Neural cell (in vitro differentiated cells): ENCODE measurements at regions not wholly inside any gene's neighbourhood (a gene's known extent, or its start where the extent isn't known, plus 50 kb on each side); places are given as distances from the start of the nearest gene placed in this dataset.
"Not testable (repeated sequence)": the region's sequence is repeated elsewhere in the genome, so short reads cannot be mapped to it uniquely, and the experiment has no call there.

Experiments
- H2AFZ ChIP-seq: fragments of 200-600, 300-800 bp; sonication (generic), shearing (Covaris generic); 2 replicates; pipeline ENCODE4 v1.6.0; 2014; ENCODE audit warnings: low read depth, mild to moderate bottlenecking, antibody characterized with exemption, low read length, moderate library complexity
- H3F3A ChIP-seq: fragments of 200-600 bp; shearing (Covaris generic); 2 replicates; pipeline ENCODE4 v1.6.1; 2016; ENCODE audit warnings: mild to moderate bottlenecking, moderate library complexity, mixed read lengths, antibody characterized with exemption, low read length; ENCODE audit not compliant: insufficient read depth, poor library complexity, severe bottlenecking
- H3K27ac ChIP-seq: fragments of 200-600, 300-800 bp; sonication (generic), shearing (Covaris generic); 2 replicates; pipeline ENCODE4 v1.5.1; 2014; ENCODE audit warnings: mild to moderate bottlenecking, low read length, moderate library complexity
- H3K27me3 ChIP-seq: fragments of 300-800, 200-600 bp; sonication (generic), shearing (Covaris generic); 2 replicates; pipeline ENCODE4 v1.6.0; 2014; ENCODE audit warnings: mild to moderate bottlenecking, low read depth, low read length, moderate library complexity; ENCODE audit not compliant: insufficient read depth
- H3K36me3 ChIP-seq: fragments of 300-800, 200-600 bp; sonication (generic), shearing (Covaris generic); 2 replicates; pipeline ENCODE4 v1.5.1; 2014; ENCODE audit warnings: mild to moderate bottlenecking, antibody characterized with exemption, low read length, moderate library complexity; ENCODE audit not compliant: insufficient read depth
- H3K4me2 ChIP-seq: fragments of 300-800, 200-600 bp; sonication (generic), shearing (Covaris generic); 2 replicates; pipeline ENCODE4 v1.6.0; 2014; ENCODE audit warnings: mild to moderate bottlenecking, low read length
- H3K4me3 ChIP-seq: fragments of 300-800, 200-600 bp; sonication (generic), shearing (Covaris generic); 2 replicates; pipeline ENCODE4 v1.5.1; 2014; ENCODE audit warnings: mild to moderate bottlenecking, low read length, moderate library complexity
- H3K79me2 ChIP-seq: fragments of 200-600 bp; shearing (Covaris generic); replicated peaks from 2 replicates; pipeline ENCODE4 v1.6.0; 2014; ENCODE audit warnings: mild to moderate bottlenecking, low read length, moderate library complexity; ENCODE audit not compliant: insufficient read depth
- H3K9ac ChIP-seq: fragments of 300-800, 200-600 bp; sonication (generic), shearing (Covaris generic); 2 replicates; pipeline ENCODE4 v1.6.1; 2016; ENCODE audit warnings: mild to moderate bottlenecking, low read length, mixed read lengths
- H3K9me2 ChIP-seq: fragments of 200-600 bp; shearing (Covaris generic); 2 replicates; pipeline ENCODE4 v1.6.1; 2016; ENCODE audit warnings: mild to moderate bottlenecking, low read length, mixed read lengths; ENCODE audit not compliant: insufficient read depth
- H3K9me3 ChIP-seq: fragments of 200-600, 300-800 bp; sonication (generic), shearing (Covaris generic); 2 replicates; pipeline ENCODE4 v1.6.1; 2016; ENCODE audit warnings: mild to moderate bottlenecking, mixed run types, low read length, moderate library complexity, mixed read lengths
- H4K20me1 ChIP-seq: fragments of 200-600 bp; shearing (Covaris generic); 2 replicates; pipeline ENCODE4 v1.6.1; 2016; ENCODE audit warnings: mild to moderate bottlenecking, mixed run types; ENCODE audit not compliant: insufficient read depth
- EP300 ChIP-seq: fragments of 450-650 bp; conservative IDR thresholded peaks from 2 replicates; pipeline ENCODE4 v1.6.1; 2014; ENCODE audit warnings: antibody characterized with exemption, mild to moderate bottlenecking, moderate library complexity; ENCODE audit not compliant: poor library complexity, severe bottlenecking
- EZH2 ChIP-seq: fragments of 200-600, 300-800 bp; shearing (Covaris generic), sonication (generic); IDR thresholded peaks from 2 replicates; pipeline ENCODE4 v1.6.1; 2014; ENCODE audit warnings: antibody characterized with exemption, low read length, borderline replicate concordance, mild to moderate bottlenecking; ENCODE audit not compliant: insufficient read depth, poor library complexity, severe bottlenecking
- MXI1 ChIP-seq: fragments of 450-650 bp; conservative IDR thresholded peaks from 2 replicates; pipeline ENCODE4 v1.6.1; 2014; ENCODE audit warnings: antibody characterized with exemption, mild to moderate bottlenecking; ENCODE audit not compliant: poor library complexity, severe bottlenecking
- POLR2AphosphoS5 ChIP-seq: IDR thresholded peaks from 2 replicates; pipeline ENCODE4 v1.6.1; 2012
- RAD21 ChIP-seq: fragments of 450-650 bp; conservative IDR thresholded peaks from 2 replicates; pipeline ENCODE4 v1.6.1; 2014; ENCODE audit warnings: antibody characterized with exemption, mild to moderate bottlenecking, moderate library complexity
- SMC3 ChIP-seq: fragments of 450-650 bp; conservative IDR thresholded peaks from 2 replicates; pipeline ENCODE4 v1.6.1; 2014; ENCODE audit warnings: antibody characterized with exemption, mild to moderate bottlenecking, moderate library complexity; ENCODE audit not compliant: poor library complexity
- TAF1 ChIP-seq: IDR thresholded peaks from 2 replicates; pipeline ENCODE4 v1.6.1; 2012; ENCODE audit warnings: low read depth
- TF ChIP-seq, protein P1 (sequence below): fragments of 450-650 bp; IDR thresholded peaks from 2 replicates; pipeline ENCODE4 v1.5.1; 2014; ENCODE audit warnings: antibody characterized with exemption, mild to moderate bottlenecking, moderate library complexity; ENCODE audit not compliant: poor library complexity, severe bottlenecking
- TF ChIP-seq, protein P2 (sequence below): IDR thresholded peaks from 2 replicates; pipeline ENCODE4 v1.6.1; 2012; ENCODE audit warnings: borderline replicate concordance

DNA sequence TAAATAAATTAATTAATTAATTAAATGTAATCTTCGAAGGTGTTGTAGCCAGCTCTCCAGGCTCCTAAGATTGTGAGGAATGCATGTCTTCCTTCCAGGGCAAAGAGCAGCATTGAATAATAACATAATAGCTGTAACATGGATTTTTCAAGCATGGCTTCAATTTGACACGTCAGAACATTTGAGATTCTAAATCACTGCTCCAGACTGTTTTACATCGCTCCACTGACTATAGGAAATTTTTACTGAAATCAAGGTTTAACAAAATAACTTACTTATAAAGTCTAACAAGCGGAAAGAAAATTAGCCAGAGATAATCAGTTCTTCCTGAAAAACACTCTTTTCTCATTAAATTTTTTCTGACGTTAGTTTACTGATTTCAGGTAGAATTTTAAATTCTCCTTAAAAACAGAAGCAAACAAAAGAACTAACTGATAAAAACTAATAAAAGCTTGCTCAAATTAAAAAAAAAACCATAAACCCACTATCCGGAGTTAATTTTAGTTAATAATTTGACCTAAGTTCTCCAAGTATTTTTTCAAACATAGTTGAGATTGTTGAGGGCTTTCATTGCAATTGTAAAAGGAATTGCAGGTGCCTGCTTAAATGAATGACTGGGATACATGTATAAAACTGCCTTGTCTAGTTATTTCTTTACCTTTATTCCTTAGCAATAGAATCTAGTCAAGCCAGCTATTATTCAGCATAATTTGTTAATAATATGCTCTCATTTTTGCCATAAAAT is 51.2 kb upstream of the SGCE start:
- no peak overlapping the region for H3K27ac ChIP-seq
- H3K9me3 ChIP-seq: no peaks in the 10 kb centered on the region
- no peaks in the 10 kb centered on the region for H3K9me2 ChIP-seq
- no peaks in the 10 kb centered on the region for H3K36me3 ChIP-seq
- H3K4me3 ChIP-seq: no peak overlapping the region
- H3F3A ChIP-seq: no peaks in the 10 kb centered on the region
- H3K9ac ChIP-seq: no peak overlapping the region
- H2AFZ ChIP-seq: no peak overlapping the region
- TF ChIP-seq MXI1 (no peak), TAF1 (no peak), EP300 (no peak), SMC3 (no peak), POLR2AphosphoS5 (no peak), EZH2 (no peak), RAD21 (no peak)
- TF ChIP-seq, protein P1, sequence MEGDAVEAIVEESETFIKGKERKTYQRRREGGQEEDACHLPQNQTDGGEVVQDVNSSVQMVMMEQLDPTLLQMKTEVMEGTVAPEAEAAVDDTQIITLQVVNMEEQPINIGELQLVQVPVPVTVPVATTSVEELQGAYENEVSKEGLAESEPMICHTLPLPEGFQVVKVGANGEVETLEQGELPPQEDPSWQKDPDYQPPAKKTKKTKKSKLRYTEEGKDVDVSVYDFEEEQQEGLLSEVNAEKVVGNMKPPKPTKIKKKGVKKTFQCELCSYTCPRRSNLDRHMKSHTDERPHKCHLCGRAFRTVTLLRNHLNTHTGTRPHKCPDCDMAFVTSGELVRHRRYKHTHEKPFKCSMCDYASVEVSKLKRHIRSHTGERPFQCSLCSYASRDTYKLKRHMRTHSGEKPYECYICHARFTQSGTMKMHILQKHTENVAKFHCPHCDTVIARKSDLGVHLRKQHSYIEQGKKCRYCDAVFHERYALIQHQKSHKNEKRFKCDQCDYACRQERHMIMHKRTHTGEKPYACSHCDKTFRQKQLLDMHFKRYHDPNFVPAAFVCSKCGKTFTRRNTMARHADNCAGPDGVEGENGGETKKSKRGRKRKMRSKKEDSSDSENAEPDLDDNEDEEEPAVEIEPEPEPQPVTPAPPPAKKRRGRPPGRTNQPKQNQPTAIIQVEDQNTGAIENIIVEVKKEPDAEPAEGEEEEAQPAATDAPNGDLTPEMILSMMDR: no peak
- TF ChIP-seq, protein P2, sequence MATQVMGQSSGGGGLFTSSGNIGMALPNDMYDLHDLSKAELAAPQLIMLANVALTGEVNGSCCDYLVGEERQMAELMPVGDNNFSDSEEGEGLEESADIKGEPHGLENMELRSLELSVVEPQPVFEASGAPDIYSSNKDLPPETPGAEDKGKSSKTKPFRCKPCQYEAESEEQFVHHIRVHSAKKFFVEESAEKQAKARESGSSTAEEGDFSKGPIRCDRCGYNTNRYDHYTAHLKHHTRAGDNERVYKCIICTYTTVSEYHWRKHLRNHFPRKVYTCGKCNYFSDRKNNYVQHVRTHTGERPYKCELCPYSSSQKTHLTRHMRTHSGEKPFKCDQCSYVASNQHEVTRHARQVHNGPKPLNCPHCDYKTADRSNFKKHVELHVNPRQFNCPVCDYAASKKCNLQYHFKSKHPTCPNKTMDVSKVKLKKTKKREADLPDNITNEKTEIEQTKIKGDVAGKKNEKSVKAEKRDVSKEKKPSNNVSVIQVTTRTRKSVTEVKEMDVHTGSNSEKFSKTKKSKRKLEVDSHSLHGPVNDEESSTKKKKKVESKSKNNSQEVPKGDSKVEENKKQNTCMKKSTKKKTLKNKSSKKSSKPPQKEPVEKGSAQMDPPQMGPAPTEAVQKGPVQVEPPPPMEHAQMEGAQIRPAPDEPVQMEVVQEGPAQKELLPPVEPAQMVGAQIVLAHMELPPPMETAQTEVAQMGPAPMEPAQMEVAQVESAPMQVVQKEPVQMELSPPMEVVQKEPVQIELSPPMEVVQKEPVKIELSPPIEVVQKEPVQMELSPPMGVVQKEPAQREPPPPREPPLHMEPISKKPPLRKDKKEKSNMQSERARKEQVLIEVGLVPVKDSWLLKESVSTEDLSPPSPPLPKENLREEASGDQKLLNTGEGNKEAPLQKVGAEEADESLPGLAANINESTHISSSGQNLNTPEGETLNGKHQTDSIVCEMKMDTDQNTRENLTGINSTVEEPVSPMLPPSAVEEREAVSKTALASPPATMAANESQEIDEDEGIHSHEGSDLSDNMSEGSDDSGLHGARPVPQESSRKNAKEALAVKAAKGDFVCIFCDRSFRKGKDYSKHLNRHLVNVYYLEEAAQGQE: no peak
- H3K4me2 ChIP-seq: no peak overlapping the region
- H3K27me3 ChIP-seq: no peaks in the 10 kb centered on the region
- no peaks in the 10 kb centered on the region for H4K20me1 ChIP-seq
- no peaks in the 10 kb centered on the region for H3K79me2 ChIP-seq

DNA sequence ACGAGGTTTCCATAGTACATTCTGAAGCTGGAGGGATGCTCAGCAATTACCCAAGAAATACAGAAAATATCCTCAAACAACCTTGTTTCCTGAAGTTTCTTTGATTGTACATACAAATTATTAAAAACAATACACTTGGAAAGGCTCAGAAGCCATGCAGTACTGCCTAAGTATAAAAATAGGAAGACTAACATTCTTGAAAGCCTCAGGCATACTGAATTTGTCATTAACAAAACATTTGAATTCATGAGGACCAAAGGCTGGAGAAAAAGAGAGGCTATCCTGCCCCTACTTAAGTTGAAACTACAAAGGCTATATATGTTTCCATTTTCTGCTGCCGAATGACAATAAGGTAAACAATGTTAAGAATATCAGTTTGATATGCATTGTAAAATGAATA is 54.3 kb upstream of the SGCE start:
- H3K9ac ChIP-seq: no peak overlapping the region
- no peak overlapping the region for H3K4me3 ChIP-seq
- H3K36me3 ChIP-seq: no peaks in the 10 kb centered on the region
- H3F3A ChIP-seq: no peaks in the 10 kb centered on the region
- no peaks in the 10 kb centered on the region for H3K27me3 ChIP-seq
- H4K20me1 ChIP-seq: no peaks in the 10 kb centered on the region
- H2AFZ ChIP-seq: no peak overlapping the region
- H3K4me2 ChIP-seq: no peak overlapping the region
- no peaks in the 10 kb centered on the region for H3K9me3 ChIP-seq
- no peaks in the 10 kb centered on the region for H3K9me2 ChIP-seq
- H3K79me2 ChIP-seq: no peaks in the 10 kb centered on the region
- H3K27ac ChIP-seq: no peak overlapping the region
- TF ChIP-seq SMC3: no peak
- TF ChIP-seq EP300: no peak
- TF ChIP-seq, protein P2: no peak
- no peak for TF ChIP-seq RAD21
- no peak for TF ChIP-seq TAF1
- TF ChIP-seq, protein P1: no peak
- TF ChIP-seq MXI1: no peak
- no peak for TF ChIP-seq EZH2
- TF ChIP-seq POLR2AphosphoS5: no peak

DNA sequence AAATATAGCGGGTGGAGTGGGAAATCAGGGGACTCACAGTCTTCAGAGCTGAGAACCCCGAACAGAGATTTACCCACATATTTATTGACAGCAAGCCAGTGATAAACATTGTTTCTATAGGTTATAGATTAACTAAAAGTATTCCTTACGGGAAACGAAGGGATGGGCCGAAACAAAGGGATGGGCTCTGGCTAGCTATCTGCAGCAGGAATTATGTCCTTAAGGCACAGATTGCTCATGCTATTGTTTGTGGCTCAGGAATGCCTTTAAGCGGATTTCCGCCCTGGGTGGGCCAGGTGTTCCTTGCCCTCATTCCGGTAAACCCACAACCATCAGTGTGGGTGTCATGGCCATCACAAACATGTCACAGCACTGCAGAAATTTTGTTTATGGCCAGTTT is 66.4 kb upstream of the SGCE start:
- not testable (repeated sequence) for H3K36me3 ChIP-seq, H3K27me3 ChIP-seq, H2AFZ ChIP-seq, H3K9me2 ChIP-seq, H3K27ac ChIP-seq, H3K9me3 ChIP-seq, H3K79me2 ChIP-seq, H3K4me3 ChIP-seq, H3K9ac ChIP-seq, H3K4me2 ChIP-seq, H3F3A ChIP-seq, H4K20me1 ChIP-seq
